PFSK-1 (cell line): ENCODE measurements at regions not wholly inside any gene's neighbourhood (a gene's known extent, or its start where the extent isn't known, plus 50 kb on each side); places are given as distances from the start of the nearest gene placed in this dataset.

Experiments
- FOXP2 ChIP-seq: optimal IDR thresholded peaks from 2 replicates; pipeline ENCODE3; 2011; ENCODE audit warnings: borderline replicate concordance, control low read depth, inconsistent platforms; ENCODE audit not compliant: insufficient read depth; ENCODE audit errors: extremely low read length, extremely low read depth
- POLR2AphosphoS5 ChIP-seq: IDR thresholded peaks from 2 replicates; pipeline ENCODE4 v1.6.1; 2012; ENCODE audit warnings: low read depth, mild to moderate bottlenecking, control low read depth, low read length, moderate library complexity
- SIN3A ChIP-seq: IDR thresholded peaks from 2 replicates; pipeline ENCODE4 v1.6.1; 2012; ENCODE audit warnings: mild to moderate bottlenecking, low read length, moderate library complexity, borderline replicate concordance; ENCODE audit not compliant: insufficient read depth
- TAF1 ChIP-seq: IDR thresholded peaks from 2 replicates; pipeline ENCODE4 v1.6.1; 2012; ENCODE audit warnings: low read length, control low read depth, borderline replicate concordance; ENCODE audit not compliant: insufficient read depth
- TF ChIP-seq, protein P1 (sequence below), 2 experiments: IDR thresholded peaks; 2 replicates each; pipeline versions ENCODE4 v1.6.1 to v1.8.0; 2011 to 2012; ENCODE audit warnings: low read depth in 2 of 2, low read length in 2 of 2, control low read depth in 1 of 2, inconsistent platforms in 1 of 2, mild to moderate bottlenecking in 1 of 2, moderate library complexity in 1 of 2; ENCODE audit not compliant: insufficient read depth in 1 of 2

DNA sequence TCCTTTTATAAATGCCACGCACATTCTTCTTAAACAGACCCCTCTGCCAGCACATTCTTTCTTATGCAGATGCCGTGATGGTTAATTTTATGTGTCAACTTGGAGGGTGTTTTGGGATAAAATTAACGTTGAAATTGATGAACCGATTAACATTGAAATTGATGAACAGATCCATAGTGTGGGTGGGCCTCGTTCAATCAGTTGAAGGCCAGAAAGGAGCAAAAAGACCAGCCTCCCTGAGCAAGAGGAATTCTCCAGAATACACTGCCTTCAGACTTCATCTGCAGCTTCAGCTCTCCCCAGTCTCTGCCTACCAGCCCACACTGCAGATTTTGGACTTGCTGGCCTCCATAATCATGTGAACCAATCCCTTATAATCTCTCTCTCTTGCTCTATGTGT, 233.6 kb upstream of the BCOR start:
- no peak for TF ChIP-seq POLR2AphosphoS5
- no peak for TF ChIP-seq SIN3A
- TF ChIP-seq TAF1 = no peak
- TF ChIP-seq, protein P1, sequence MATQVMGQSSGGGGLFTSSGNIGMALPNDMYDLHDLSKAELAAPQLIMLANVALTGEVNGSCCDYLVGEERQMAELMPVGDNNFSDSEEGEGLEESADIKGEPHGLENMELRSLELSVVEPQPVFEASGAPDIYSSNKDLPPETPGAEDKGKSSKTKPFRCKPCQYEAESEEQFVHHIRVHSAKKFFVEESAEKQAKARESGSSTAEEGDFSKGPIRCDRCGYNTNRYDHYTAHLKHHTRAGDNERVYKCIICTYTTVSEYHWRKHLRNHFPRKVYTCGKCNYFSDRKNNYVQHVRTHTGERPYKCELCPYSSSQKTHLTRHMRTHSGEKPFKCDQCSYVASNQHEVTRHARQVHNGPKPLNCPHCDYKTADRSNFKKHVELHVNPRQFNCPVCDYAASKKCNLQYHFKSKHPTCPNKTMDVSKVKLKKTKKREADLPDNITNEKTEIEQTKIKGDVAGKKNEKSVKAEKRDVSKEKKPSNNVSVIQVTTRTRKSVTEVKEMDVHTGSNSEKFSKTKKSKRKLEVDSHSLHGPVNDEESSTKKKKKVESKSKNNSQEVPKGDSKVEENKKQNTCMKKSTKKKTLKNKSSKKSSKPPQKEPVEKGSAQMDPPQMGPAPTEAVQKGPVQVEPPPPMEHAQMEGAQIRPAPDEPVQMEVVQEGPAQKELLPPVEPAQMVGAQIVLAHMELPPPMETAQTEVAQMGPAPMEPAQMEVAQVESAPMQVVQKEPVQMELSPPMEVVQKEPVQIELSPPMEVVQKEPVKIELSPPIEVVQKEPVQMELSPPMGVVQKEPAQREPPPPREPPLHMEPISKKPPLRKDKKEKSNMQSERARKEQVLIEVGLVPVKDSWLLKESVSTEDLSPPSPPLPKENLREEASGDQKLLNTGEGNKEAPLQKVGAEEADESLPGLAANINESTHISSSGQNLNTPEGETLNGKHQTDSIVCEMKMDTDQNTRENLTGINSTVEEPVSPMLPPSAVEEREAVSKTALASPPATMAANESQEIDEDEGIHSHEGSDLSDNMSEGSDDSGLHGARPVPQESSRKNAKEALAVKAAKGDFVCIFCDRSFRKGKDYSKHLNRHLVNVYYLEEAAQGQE (IDR thresholded peaks at IDR 0.05; ENCODE audit: insufficient read depth in 1 of 2, low read depth in 2 of 2, low read length in 2 of 2) = no peak
- TF ChIP-seq FOXP2 = no peak

DNA sequence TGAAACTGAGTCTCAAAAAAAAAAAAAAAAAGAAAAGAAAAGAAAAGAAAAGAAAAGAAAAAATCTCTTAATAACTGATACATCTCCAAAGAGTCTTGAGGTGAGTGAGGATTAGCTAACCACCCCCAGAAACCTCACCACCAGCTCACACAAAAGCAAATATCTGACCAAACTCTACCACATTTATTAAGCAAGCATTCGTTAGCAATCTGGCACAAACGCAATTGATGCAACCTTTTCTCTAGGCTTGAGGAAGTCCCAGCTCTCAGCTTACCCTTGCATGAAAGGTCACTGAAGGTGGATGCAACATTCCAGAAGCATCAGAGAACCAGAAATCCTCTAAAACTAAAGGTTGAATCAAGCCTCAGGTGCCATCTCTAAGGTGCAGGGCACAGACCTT, 231.9 kb upstream of the BCOR start:
- TF ChIP-seq SIN3A (no peak), FOXP2 (no peak), POLR2AphosphoS5 (no peak), TAF1 (no peak)
- TF ChIP-seq, protein P1 (IDR thresholded peaks at IDR 0.05; ENCODE audit: insufficient read depth in 1 of 2, low read depth in 2 of 2, low read length in 2 of 2) = no peak

DNA sequence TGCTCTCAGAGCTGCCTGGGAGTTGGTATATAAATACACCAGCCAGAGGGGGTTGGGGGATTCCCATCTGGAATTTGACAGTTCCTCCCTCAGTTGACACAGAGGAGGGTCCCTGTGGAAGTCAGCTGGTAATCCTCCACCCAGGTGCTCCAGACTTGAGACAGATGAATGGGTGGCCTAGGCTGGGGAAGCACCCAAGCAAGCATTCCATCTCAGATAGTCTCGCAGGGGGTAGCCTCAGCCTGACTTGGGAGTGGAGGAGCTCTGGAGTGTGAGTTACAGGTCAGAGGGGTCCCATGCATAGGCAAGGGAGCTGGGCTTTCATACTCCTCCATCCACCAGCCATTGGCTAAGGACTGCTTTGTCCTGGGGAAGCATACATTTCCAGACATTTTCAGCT, 229.3 kb upstream of the BCOR start:
- TF ChIP-seq SIN3A (no peak), FOXP2 (no peak), TAF1 (no peak), POLR2AphosphoS5 (no peak)
- TF ChIP-seq, protein P1 (IDR thresholded peaks at IDR 0.05; ENCODE audit: insufficient read depth in 1 of 2, low read depth in 2 of 2, low read length in 2 of 2) = no peak

DNA sequence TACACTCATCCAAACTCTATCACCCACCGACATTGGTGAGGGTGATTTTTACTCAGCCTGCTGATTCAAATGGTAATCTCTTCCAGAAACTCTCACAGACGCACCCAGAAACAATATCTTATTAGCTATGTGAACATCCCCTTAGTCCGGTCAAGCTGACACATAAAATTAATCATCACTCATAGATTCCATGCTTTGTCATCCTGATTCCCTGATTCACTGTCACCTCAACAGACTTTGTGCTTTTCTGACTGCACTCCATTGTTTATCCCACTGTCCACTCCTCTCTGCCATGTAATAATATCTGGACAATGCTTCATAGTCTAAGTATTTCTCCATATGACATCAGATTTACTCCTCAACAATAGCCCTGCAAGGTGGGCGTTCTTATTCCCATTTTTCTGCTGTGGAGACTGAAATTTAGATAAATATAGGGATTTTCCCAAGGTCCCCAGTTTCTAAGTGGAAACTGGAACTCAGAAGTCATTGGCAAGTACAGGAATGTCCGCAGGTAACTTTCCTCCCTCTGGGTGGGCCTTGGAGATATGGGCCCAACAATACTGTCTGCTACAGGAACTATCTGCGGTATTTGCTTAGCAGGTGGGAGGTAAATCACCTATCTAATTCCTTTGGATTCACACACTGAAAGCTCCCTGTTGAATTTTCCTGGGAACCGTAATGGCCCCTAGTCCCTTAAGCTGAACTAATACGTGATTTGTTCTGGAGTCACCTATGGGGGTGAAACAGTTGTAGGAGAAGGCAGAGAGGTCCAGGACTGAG, 228.6 kb upstream of the BCOR start:
- TF ChIP-seq SIN3A (no peak), TAF1 (no peak), FOXP2 (no peak), POLR2AphosphoS5 (no peak)
- TF ChIP-seq, protein P1 (IDR thresholded peaks at IDR 0.05; ENCODE audit: insufficient read depth in 1 of 2, low read depth in 2 of 2, low read length in 2 of 2) = no peak

DNA sequence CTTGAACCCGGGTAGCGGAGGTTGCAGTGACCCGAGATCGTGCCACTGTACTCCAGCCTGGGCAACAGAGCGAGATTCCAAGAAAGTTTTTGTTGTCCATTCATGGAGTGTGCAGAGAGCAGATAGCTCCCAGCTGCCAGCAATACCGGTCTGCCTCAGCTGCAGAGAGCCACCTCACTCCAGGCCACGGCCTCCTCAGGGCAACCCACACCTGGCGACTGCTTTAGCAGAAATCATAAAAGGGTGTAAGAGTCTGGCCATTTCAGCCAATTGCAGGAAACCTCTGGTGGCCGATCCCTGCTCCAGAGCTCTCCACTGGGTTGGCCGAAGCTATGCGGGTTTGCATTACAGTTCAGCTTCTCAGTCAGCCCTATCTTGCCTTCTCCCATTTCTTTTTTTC, 227.4 kb upstream of the BCOR start:
- TF ChIP-seq POLR2AphosphoS5 (no peak), SIN3A (no peak), TAF1 (no peak), FOXP2 (no peak)
- TF ChIP-seq, protein P1 (IDR thresholded peaks at IDR 0.05; ENCODE audit: insufficient read depth in 1 of 2, low read depth in 2 of 2, low read length in 2 of 2) = no peak
